H1 (cell line): ENCODE measurements at regions not wholly inside any gene's neighbourhood (a gene's known extent, or its start where the extent isn't known, plus 50 kb on each side); places are given as distances from the start of the nearest gene placed in this dataset.

Source experiments
- CTCF ChIP-seq, 3 experiments: IDR thresholded peaks; 1 replicate in 2 of 3; 2 replicates in 1 of 3; pipeline versions ENCODE4 v1.5.1 to v1.6.1; 2011; ENCODE audit warnings: low read length in 3 of 3, mild to moderate bottlenecking in 3 of 3, inconsistent platforms in 2 of 3, low read depth in 1 of 3, moderate library complexity in 1 of 3; ENCODE audit not compliant: insufficient read depth in 1 of 3; ENCODE audit errors: control extremely low read depth in 1 of 3
- POLR2AphosphoS5 ChIP-seq: IDR thresholded peaks from 2 replicates; pipeline ENCODE4 v1.6.1; 2011; ENCODE audit warnings: low read depth, low read length
- TCF12 ChIP-seq: IDR thresholded peaks from 2 replicates; pipeline ENCODE4 v1.6.1; 2011; ENCODE audit warnings: low read depth, mild to moderate bottlenecking, low read length

- TF ChIP-seq CTCF (IDR thresholded peaks at IDR 0.05; ENCODE audit: control extremely low read depth in 1 of 3, insufficient read depth in 1 of 3, low read depth in 1 of 3, low read length in 3 of 3) (no peak), TCF12 (no peak), POLR2AphosphoS5 (no peak)
Observed at GRCh38 chr3:145681181-145681580, 479.8 kb downstream of the PLOD2 start.
